K562 (cell line): ENCODE measurements at regions not wholly inside any gene's neighbourhood (a gene's known extent, or its start where the extent isn't known, plus 50 kb on each side); places are given as distances from the start of the nearest gene placed in this dataset.
A peak's percentile ranks its signal among the peaks of the same experiment; 100 is the strongest.

Experiments used
- ARID2 ChIP-seq: fragments of 450-650 bp; IDR thresholded peaks from 2 replicates; pipeline ENCODE4 v1.6.1; 2017; ENCODE audit warnings: antibody characterized with exemption, mild to moderate bottlenecking
- CEBPB ChIP-seq: fragments of 450-650 bp; IDR thresholded peaks from 2 replicates; pipeline ENCODE4 v1.6.1; 2016; ENCODE audit warnings: missing genetic modification characterization, missing compliant biosample characterization
- DPF2 ChIP-seq: fragments of 450-650 bp; IDR thresholded peaks from 2 replicates; pipeline ENCODE4 v1.6.1; 2016
- KLF6 ChIP-seq: fragments of 250-450 bp; sonication (Bioruptor Pico); IDR thresholded peaks from 2 replicates; pipeline ENCODE4 v1.4.0; 2020; ENCODE audit warnings: mild to moderate bottlenecking, moderate library complexity, borderline replicate concordance
- MED1 ChIP-seq: sonication (generic); formaldehyde crosslinking; IDR thresholded peaks from 2 replicates; pipeline ENCODE4 v1.8.1; 2023; ENCODE audit warnings: missing genetic modification reagents, borderline replicate concordance
- RB1 ChIP-seq: fragments of 450-650 bp; IDR thresholded peaks from 2 replicates; pipeline ENCODE4 v1.6.1; 2017; ENCODE audit warnings: low read depth, mild to moderate bottlenecking
- TAF9B ChIP-seq: fragments of 450-650 bp; IDR thresholded peaks from 2 replicates; pipeline ENCODE4 v1.6.1; 2018; ENCODE audit warnings: mild to moderate bottlenecking; ENCODE audit not compliant: partially characterized antibody
- ZKSCAN3 ChIP-seq: fragments of 250-450 bp; sonication (Bioruptor Pico); IDR thresholded peaks from 2 replicates; pipeline ENCODE4 v1.4.0; 2020
- ZNF197 ChIP-seq: fragments of 200-800 bp; sonication (Bioruptor generic); IDR thresholded peaks from 2 replicates; pipeline ENCODE4 v1.6.1; 2016; ENCODE audit warnings: low read depth, missing genetic modification characterization, missing compliant biosample characterization
- ZNF583 ChIP-seq: fragments of 250-450 bp; sonication (Bioruptor Pico); IDR thresholded peaks from 2 replicates; pipeline ENCODE4 v1.4.0; 2020
- TF ChIP-seq, protein P1 (sequence below): fragments of 450-650 bp; formaldehyde crosslinking; IDR thresholded peaks from 2 replicates; pipeline ENCODE4 v1.4.0; 2020; ENCODE audit warnings: mild to moderate bottlenecking, moderate library complexity
- TF ChIP-seq, protein P2 (sequence below): fragments of 250-450 bp; sonication (Bioruptor Pico); IDR thresholded peaks from 2 replicates; pipeline ENCODE4 v1.4.0; 2020; ENCODE audit warnings: mild to moderate bottlenecking, moderate library complexity, borderline replicate concordance
- TF ChIP-seq, protein P3 (sequence below), 2 experiments: fragments of 450-650 bp; IDR thresholded peaks; 2 replicates each; pipeline ENCODE4 v1.6.1; 2016
- TF ChIP-seq, protein P4 (sequence below): fragments of 450-650 bp; IDR thresholded peaks from 2 replicates; pipeline ENCODE4 v1.6.1; 2014; ENCODE audit warnings: low read depth, mild to moderate bottlenecking, moderate library complexity, borderline replicate concordance
- TF ChIP-seq, protein P5 (sequence below): IDR thresholded peaks from 2 replicates; pipeline ENCODE4 v1.6.1; 2014; ENCODE audit warnings: antibody characterized with exemption
- TF ChIP-seq, protein P6 (sequence below): sonication (generic); formaldehyde crosslinking; IDR thresholded peaks from 2 replicates; pipeline ENCODE4 v1.8.0; 2022; ENCODE audit warnings: missing genetic modification reagents, mild to moderate bottlenecking, borderline replicate concordance
- TF ChIP-seq, protein P7 (sequence below): fragments of 450-650 bp; conservative IDR thresholded peaks from 2 replicates; pipeline ENCODE4 v1.6.1; 2016; ENCODE audit warnings: missing genetic modification characterization, low read depth, mild to moderate bottlenecking, missing compliant biosample characterization, moderate library complexity

DNA sequence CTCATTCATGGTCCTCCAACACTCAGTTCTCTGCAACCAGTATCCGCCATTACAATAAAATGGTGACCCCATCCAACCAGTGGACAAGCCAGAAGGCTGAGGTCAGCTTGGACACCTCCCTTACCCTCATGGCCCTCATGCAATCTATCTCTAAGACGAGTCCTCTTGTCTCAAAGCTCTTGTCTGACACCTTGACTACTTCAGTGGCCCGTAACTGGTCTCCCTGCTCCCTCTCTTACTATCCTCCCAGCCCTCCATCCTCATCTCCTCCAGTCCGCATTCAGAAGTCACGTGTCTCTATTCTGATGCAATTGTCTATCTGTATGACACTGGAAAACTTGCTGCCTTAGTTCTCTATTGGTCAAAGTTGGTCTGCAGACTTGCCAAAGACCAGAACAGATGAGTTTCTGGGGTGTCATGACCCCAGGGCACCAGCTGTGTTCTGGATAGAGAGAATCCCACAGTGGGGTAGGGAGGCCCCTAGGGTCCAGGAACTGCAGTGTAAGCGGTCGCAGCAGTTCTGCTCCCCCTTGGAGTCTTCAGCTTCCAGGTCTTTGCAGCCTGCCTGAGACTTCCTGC, 59.6 kb upstream of the RNF24 start (continued):
- TF ChIP-seq CEBPB (tag) (peak; percentile 93), KLF6 (no peak), RB1 (no peak), TAF9B (peak; percentile 44), MED1 (no peak), ZNF197 (peak; percentile 50; the same call in 1 of the 2 replicates), ZKSCAN3 (CRISPR knock-in tag) (no peak), DPF2 (0 out of 2 replicates have a peak, but pooled peaks have one; percentile 30), ARID2 (no peak), ZNF583 (CRISPR knock-in tag) (no peak)
- TF ChIP-seq, protein P1, sequence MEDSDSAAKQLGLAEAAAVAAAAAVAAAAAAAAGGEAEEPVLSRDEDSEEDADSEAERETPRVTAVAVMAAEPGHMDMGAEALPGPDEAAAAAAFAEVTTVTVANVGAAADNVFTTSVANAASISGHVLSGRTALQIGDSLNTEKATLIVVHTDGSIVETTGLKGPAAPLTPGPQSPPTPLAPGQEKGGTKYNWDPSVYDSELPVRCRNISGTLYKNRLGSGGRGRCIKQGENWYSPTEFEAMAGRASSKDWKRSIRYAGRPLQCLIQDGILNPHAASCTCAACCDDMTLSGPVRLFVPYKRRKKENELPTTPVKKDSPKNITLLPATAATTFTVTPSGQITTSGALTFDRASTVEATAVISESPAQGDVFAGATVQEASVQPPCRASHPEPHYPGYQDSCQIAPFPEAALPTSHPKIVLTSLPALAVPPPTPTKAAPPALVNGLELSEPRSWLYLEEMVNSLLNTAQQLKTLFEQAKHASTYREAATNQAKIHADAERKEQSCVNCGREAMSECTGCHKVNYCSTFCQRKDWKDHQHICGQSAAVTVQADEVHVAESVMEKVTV (CRISPR knock-in tag) = no peak
- TF ChIP-seq, protein P2, sequence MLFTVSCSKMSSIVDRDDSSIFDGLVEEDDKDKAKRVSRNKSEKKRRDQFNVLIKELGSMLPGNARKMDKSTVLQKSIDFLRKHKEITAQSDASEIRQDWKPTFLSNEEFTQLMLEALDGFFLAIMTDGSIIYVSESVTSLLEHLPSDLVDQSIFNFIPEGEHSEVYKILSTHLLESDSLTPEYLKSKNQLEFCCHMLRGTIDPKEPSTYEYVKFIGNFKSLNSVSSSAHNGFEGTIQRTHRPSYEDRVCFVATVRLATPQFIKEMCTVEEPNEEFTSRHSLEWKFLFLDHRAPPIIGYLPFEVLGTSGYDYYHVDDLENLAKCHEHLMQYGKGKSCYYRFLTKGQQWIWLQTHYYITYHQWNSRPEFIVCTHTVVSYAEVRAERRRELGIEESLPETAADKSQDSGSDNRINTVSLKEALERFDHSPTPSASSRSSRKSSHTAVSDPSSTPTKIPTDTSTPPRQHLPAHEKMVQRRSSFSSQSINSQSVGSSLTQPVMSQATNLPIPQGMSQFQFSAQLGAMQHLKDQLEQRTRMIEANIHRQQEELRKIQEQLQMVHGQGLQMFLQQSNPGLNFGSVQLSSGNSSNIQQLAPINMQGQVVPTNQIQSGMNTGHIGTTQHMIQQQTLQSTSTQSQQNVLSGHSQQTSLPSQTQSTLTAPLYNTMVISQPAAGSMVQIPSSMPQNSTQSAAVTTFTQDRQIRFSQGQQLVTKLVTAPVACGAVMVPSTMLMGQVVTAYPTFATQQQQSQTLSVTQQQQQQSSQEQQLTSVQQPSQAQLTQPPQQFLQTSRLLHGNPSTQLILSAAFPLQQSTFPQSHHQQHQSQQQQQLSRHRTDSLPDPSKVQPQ = no peak
- TF ChIP-seq, protein P3, sequence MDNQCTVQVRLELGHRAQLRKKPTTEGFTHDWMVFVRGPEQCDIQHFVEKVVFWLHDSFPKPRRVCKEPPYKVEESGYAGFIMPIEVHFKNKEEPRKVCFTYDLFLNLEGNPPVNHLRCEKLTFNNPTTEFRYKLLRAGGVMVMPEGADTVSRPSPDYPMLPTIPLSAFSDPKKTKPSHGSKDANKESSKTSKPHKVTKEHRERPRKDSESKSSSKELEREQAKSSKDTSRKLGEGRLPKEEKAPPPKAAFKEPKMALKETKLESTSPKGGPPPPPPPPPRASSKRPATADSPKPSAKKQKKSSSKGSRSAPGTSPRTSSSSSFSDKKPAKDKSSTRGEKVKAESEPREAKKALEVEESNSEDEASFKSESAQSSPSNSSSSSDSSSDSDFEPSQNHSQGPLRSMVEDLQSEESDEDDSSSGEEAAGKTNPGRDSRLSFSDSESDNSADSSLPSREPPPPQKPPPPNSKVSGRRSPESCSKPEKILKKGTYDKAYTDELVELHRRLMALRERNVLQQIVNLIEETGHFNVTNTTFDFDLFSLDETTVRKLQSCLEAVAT (IDR thresholded peaks at IDR 0.05) = no peak
- TF ChIP-seq, protein P4, sequence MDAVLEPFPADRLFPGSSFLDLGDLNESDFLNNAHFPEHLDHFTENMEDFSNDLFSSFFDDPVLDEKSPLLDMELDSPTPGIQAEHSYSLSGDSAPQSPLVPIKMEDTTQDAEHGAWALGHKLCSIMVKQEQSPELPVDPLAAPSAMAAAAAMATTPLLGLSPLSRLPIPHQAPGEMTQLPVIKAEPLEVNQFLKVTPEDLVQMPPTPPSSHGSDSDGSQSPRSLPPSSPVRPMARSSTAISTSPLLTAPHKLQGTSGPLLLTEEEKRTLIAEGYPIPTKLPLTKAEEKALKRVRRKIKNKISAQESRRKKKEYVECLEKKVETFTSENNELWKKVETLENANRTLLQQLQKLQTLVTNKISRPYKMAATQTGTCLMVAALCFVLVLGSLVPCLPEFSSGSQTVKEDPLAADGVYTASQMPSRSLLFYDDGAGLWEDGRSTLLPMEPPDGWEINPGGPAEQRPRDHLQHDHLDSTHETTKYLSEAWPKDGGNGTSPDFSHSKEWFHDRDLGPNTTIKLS = peak; percentile 23; the same call in 1 of the 2 replicates
- TF ChIP-seq, protein P5, sequence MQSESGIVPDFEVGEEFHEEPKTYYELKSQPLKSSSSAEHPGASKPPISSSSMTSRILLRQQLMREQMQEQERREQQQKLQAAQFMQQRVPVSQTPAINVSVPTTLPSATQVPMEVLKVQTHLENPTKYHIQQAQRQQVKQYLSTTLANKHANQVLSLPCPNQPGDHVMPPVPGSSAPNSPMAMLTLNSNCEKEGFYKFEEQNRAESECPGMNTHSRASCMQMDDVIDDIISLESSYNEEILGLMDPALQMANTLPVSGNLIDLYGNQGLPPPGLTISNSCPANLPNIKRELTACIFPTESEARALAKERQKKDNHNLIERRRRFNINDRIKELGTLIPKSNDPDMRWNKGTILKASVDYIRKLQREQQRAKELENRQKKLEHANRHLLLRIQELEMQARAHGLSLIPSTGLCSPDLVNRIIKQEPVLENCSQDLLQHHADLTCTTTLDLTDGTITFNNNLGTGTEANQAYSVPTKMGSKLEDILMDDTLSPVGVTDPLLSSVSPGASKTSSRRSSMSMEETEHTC = no peak
- TF ChIP-seq, protein P6, sequence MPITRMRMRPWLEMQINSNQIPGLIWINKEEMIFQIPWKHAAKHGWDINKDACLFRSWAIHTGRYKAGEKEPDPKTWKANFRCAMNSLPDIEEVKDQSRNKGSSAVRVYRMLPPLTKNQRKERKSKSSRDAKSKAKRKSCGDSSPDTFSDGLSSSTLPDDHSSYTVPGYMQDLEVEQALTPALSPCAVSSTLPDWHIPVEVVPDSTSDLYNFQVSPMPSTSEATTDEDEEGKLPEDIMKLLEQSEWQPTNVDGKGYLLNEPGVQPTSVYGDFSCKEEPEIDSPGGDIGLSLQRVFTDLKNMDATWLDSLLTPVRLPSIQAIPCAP = no peak
- TF ChIP-seq, protein P7, sequence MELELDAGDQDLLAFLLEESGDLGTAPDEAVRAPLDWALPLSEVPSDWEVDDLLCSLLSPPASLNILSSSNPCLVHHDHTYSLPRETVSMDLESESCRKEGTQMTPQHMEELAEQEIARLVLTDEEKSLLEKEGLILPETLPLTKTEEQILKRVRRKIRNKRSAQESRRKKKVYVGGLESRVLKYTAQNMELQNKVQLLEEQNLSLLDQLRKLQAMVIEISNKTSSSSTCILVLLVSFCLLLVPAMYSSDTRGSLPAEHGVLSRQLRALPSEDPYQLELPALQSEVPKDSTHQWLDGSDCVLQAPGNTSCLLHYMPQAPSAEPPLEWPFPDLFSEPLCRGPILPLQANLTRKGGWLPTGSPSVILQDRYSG = no peak; the same call in 1 of the 2 replicates
